C4-2B (cell line): ENCODE measurements at regions not wholly inside any gene's neighbourhood (a gene's known extent, or its start where the extent isn't known, plus 50 kb on each side); places are given as distances from the start of the nearest gene placed in this dataset.

Experiments
- H3K27ac ChIP-seq: fragments of 450-650 bp; 2 replicates; pipeline ENCODE4 v1.5.1; 2017
- CTCF ChIP-seq: fragments of 450-650 bp; conservative IDR thresholded peaks from 2 replicates; pipeline ENCODE4 v1.5.1; 2017; ENCODE audit warnings: mild to moderate bottlenecking
- ZFX ChIP-seq: fragments of 450-650 bp; IDR thresholded peaks from 2 replicates; pipeline ENCODE4 v1.6.1; 2017

- TF ChIP-seq CTCF (no peak), ZFX (no peak)
- no peak overlapping the region for H3K27ac ChIP-seq
Measured at GRCh38 chr11:88041679-88042078, 133.6 kb downstream of the RAB38 start.

GRCh38 chr11:88040148-88040496, 135.1 kb downstream of the RAB38 start:
- H3K27ac ChIP-seq = no peak overlapping the region
- TF ChIP-seq CTCF = no peak
- TF ChIP-seq ZFX = no peak

- TF ChIP-seq ZFX (no peak), CTCF (no peak)
- H3K27ac ChIP-seq = no peak overlapping the region
Measured at GRCh38 chr11:88039476-88040147, 135.6 kb downstream of the RAB38 start.

- TF ChIP-seq ZFX (no peak), CTCF (no peak)
Measured at GRCh38 chr11:88038063-88038462, 137.2 kb downstream of the RAB38 start.

GRCh38 chr11:88036701-88037100, 138.5 kb downstream of the RAB38 start:
- no peak overlapping the region for H3K27ac ChIP-seq
- no peak for TF ChIP-seq CTCF
- TF ChIP-seq ZFX = no peak

More at GRCh38 chr11:88038063-88038462, 137.2 kb downstream of the RAB38 start:
- no peak overlapping the region for H3K27ac ChIP-seq

GRCh38 chr11:88035271-88035670, 140.0 kb downstream of the RAB38 start:
- TF ChIP-seq ZFX (no peak), CTCF (no peak)
- H3K27ac ChIP-seq = no peak overlapping the region

- no peak overlapping the region for H3K27ac ChIP-seq
- TF ChIP-seq ZFX = no peak
- no peak for TF ChIP-seq CTCF
Measured at GRCh38 chr11:88017666-88018065, 157.6 kb downstream of the RAB38 start.
